H1 (cell line): ENCODE measurements at regions not wholly inside any gene's neighbourhood (a gene's known extent, or its start where the extent isn't known, plus 50 kb on each side); places are given as distances from the start of the nearest gene placed in this dataset.

Source experiments
- CTCF ChIA-PET: fragments of 300-600 bp; sonication (Branson Sonifier 250); formaldehyde crosslinking; loops from one replicate; lab custom pipeline; 2021; ENCODE audit not compliant: partially characterized antibody; lab: Charles Lee
- POLR2A ChIA-PET: fragments of 300-600 bp; sonication (Branson Sonifier 250); formaldehyde crosslinking; loops from one replicate; lab custom pipeline; 2021; ENCODE audit warnings: inconsistent platforms; ENCODE audit not compliant: partially characterized antibody; lab: Charles Lee
- DNase-seq, 2 experiments: peaks; one replicate each; pipeline versions ENCODE4 v3.0.0 to v3.0.0-alpha.2; 2010 to 2022; ENCODE audit warnings: low spot score in 2 of 2, low read depth in 1 of 2, mixed read lengths in 1 of 2
- FAIRE-seq: peaks from 2 replicates; lab custom pipeline; 2011; peaks lifted over from hg19 to GRCh38; lab: Jason Lieb, UNC
- H2AFZ ChIP-seq: 2 replicates; pipeline ENCODE4 v1.8.1; 2012; ENCODE audit warnings: low read length, inconsistent platforms
- H2AK5ac ChIP-seq: 2 replicates; pipeline ENCODE4 v1.6.1; 2013; ENCODE audit warnings: low read depth, low read length
- H2BK120ac ChIP-seq: replicated peaks from 2 replicates; pipeline ENCODE3; 2013; ENCODE audit warnings: low read depth, low read length, inconsistent platforms
- H2BK12ac ChIP-seq: 2 replicates; pipeline ENCODE4 v1.6.1; 2013; ENCODE audit warnings: low read depth, low read length
- H2BK15ac ChIP-seq: 2 replicates; pipeline ENCODE4 v1.6.1; 2013; ENCODE audit warnings: low read length
- H2BK20ac ChIP-seq: 2 replicates; pipeline ENCODE4 v1.6.1; 2013; ENCODE audit warnings: low read length
- H2BK5ac ChIP-seq: 2 replicates; pipeline ENCODE4 v1.6.1; 2013; ENCODE audit warnings: low read depth, low read length
- H3K14ac ChIP-seq: 2 replicates; pipeline ENCODE4 v1.6.1; 2013; ENCODE audit warnings: inconsistent platforms; ENCODE audit not compliant: insufficient read length
- H3K18ac ChIP-seq: 2 replicates; pipeline ENCODE4 v1.6.1; 2013; ENCODE audit warnings: low read length; ENCODE audit errors: extremely low read depth
- H3K23ac ChIP-seq: 2 replicates; pipeline ENCODE4 v1.6.1; 2013; ENCODE audit warnings: inconsistent platforms; ENCODE audit not compliant: insufficient read length
- H3K23me2 ChIP-seq: 2 replicates; pipeline ENCODE4 v1.6.1; 2013; ENCODE audit warnings: low read depth, low read length
- H3K27ac ChIP-seq: 2 replicates; pipeline ENCODE4 v1.6.1; 2011; ENCODE audit warnings: low read depth, low read length, inconsistent platforms
- H3K27me3 ChIP-seq, 4 experiments: replicated peaks in 1 of 4; 1 replicate in 1 of 4; 2 replicates in 3 of 4; pipeline versions ENCODE4 v1.6.1 to v1.8.1; 2011 to 2013; ENCODE audit warnings: low read length in 3 of 4, mild to moderate bottlenecking in 3 of 4, inconsistent platforms in 2 of 4, mixed read lengths in 2 of 4, moderate library complexity in 1 of 4; ENCODE audit not compliant: control insufficient read depth in 3 of 4, insufficient read depth in 3 of 4; ENCODE audit errors: extremely low read depth in 1 of 4
- H3K36me3 ChIP-seq, 4 experiments: 2 replicates each; pipeline versions ENCODE4 v1.6.1 to v1.8.1; 2011 to 2013; ENCODE audit warnings: mild to moderate bottlenecking in 4 of 4, low read length in 3 of 4, moderate library complexity in 2 of 4, control low read depth in 1 of 4, inconsistent platforms in 1 of 4; ENCODE audit not compliant: insufficient read depth in 4 of 4, control insufficient read depth in 2 of 4
- H3K4ac ChIP-seq: replicated peaks from 2 replicates; pipeline ENCODE3; 2013; ENCODE audit warnings: low read length, low read depth, mixed read lengths, inconsistent platforms; ENCODE audit not compliant: insufficient read length
- H3K4me1 ChIP-seq, 4 experiments: replicated peaks in 1 of 4; 1 replicate in 1 of 4; 2 replicates in 3 of 4; pipeline versions ENCODE4 v1.6.1 to v1.8.1; 2011 to 2013; ENCODE audit warnings: low read length in 3 of 4, inconsistent platforms in 2 of 4, mixed read lengths in 1 of 4; ENCODE audit not compliant: insufficient read depth in 4 of 4, control insufficient read depth in 3 of 4
- H3K4me2 ChIP-seq, 2 experiments: 2 replicates each; pipeline versions ENCODE4 v1.6.1 to v1.8.1; 2011 to 2013; ENCODE audit warnings: low read depth in 2 of 2, low read length in 2 of 2, control low read depth in 1 of 2, inconsistent platforms in 1 of 2, mild to moderate bottlenecking in 1 of 2; ENCODE audit not compliant: insufficient read depth in 1 of 2
- H3K4me3 ChIP-seq, 4 experiments: fragments of 200-600, 300-600 bp in 1 of 4; sonication (generic), shearing (Covaris generic), sonication (Bioruptor Twin) in 1 of 4; 2 replicates each; pipeline versions ENCODE4 v1.5.1 to v1.8.1; 2011 to 2016; ENCODE audit warnings: low read length in 4 of 4, low read depth in 3 of 4, control low read depth in 2 of 4, inconsistent platforms in 2 of 4, mild to moderate bottlenecking in 2 of 4, mixed read lengths in 1 of 4, moderate library complexity in 1 of 4; ENCODE audit not compliant: insufficient read depth in 2 of 4; ENCODE audit errors: extremely low read depth in 1 of 4
- H3K56ac ChIP-seq: replicated peaks from 2 replicates; pipeline ENCODE3; 2013; ENCODE audit warnings: low read depth, mild to moderate bottlenecking, mixed read lengths, low read length, inconsistent platforms; ENCODE audit not compliant: insufficient read length
- H3K79me1 ChIP-seq: 2 replicates; pipeline ENCODE4 v1.6.1; 2013; ENCODE audit warnings: low read depth, low read length, control low read depth
- H3K79me2 ChIP-seq, 2 experiments: 2 replicates each; pipeline versions ENCODE4 v1.6.1 to v1.8.1; 2012 to 2013; ENCODE audit warnings: low read length in 2 of 2, mild to moderate bottlenecking in 2 of 2, inconsistent platforms in 1 of 2; ENCODE audit not compliant: insufficient read depth in 2 of 2, control insufficient read depth in 1 of 2
- H3K9ac ChIP-seq, 4 experiments: replicated peaks in 1 of 4; 1 replicate in 1 of 4; 2 replicates in 3 of 4; pipeline versions ENCODE4 v1.6.1 to v1.8.1; 2011 to 2013; ENCODE audit warnings: low read depth in 3 of 4, low read length in 3 of 4, control low read depth in 2 of 4, mild to moderate bottlenecking in 2 of 4, moderate library complexity in 2 of 4, inconsistent platforms in 1 of 4; ENCODE audit errors: extremely low read depth in 1 of 4
- H3K9me3 ChIP-seq, 2 experiments: 2 replicates each; pipeline versions ENCODE4 v1.6.1 to v1.8.1; 2012 to 2013; ENCODE audit warnings: mild to moderate bottlenecking in 2 of 2, moderate library complexity in 2 of 2, control low read depth in 1 of 2, inconsistent platforms in 1 of 2, low read depth in 1 of 2, low read length in 1 of 2, mixed read lengths in 1 of 2; ENCODE audit not compliant: insufficient read depth in 2 of 2
- H4K20me1 ChIP-seq, 2 experiments: replicated peaks in 1 of 2; 2 replicates each; pipeline versions ENCODE3 to v1.8.1; 2011 to 2013; ENCODE audit warnings: inconsistent platforms in 2 of 2, low read length in 2 of 2, mild to moderate bottlenecking in 1 of 2; ENCODE audit not compliant: insufficient read depth in 2 of 2, control insufficient read depth in 1 of 2
- H4K5ac ChIP-seq: 2 replicates; pipeline ENCODE4 v1.6.1; 2013; ENCODE audit warnings: low read length, low read depth, mixed read lengths, inconsistent platforms; ENCODE audit not compliant: insufficient read length
- H4K8ac ChIP-seq: 2 replicates; pipeline ENCODE4 v1.8.0; 2013; ENCODE audit warnings: mild to moderate bottlenecking, moderate library complexity, low read length, inconsistent platforms; ENCODE audit not compliant: insufficient read depth; ENCODE audit errors: extremely low read depth
- H4K91ac ChIP-seq: replicated peaks from 2 replicates; pipeline ENCODE3; 2013; ENCODE audit warnings: low read length, mixed read lengths, inconsistent platforms; ENCODE audit not compliant: insufficient read length
- CBX8 ChIP-seq: fragments of 300-800, 300-1000 bp; sonication (generic); IDR thresholded peaks from 2 replicates; pipeline ENCODE4 v1.7.1; 2016; ENCODE audit warnings: low read depth, low read length, borderline replicate concordance
- CHD2 ChIP-seq: IDR thresholded peaks from 2 replicates; pipeline ENCODE4 v1.6.1; 2012; ENCODE audit warnings: low read length, improper control_type of control experiment
- CTCF ChIP-seq, 3 experiments: IDR thresholded peaks; 1 replicate in 2 of 3; 2 replicates in 1 of 3; pipeline versions ENCODE4 v1.5.1 to v1.6.1; 2011; ENCODE audit warnings: low read length in 3 of 3, mild to moderate bottlenecking in 3 of 3, inconsistent platforms in 2 of 3, low read depth in 1 of 3, moderate library complexity in 1 of 3; ENCODE audit not compliant: insufficient read depth in 1 of 3; ENCODE audit errors: control extremely low read depth in 1 of 3
- GABPA ChIP-seq: IDR thresholded peaks from 2 replicates; pipeline ENCODE4 v1.6.1; 2011; ENCODE audit warnings: mild to moderate bottlenecking, low read length, moderate library complexity, borderline replicate concordance; ENCODE audit not compliant: insufficient read depth
- JUN ChIP-seq: IDR thresholded peaks from 2 replicates; pipeline ENCODE4 v1.6.1; 2011; ENCODE audit warnings: low read depth, mild to moderate bottlenecking, improper control_type of control experiment, low read length
- JUND ChIP-seq: IDR thresholded peaks from 2 replicates; pipeline ENCODE4 v1.6.1; 2011; ENCODE audit warnings: mild to moderate bottlenecking, improper control_type of control experiment, low read length
- KDM1A ChIP-seq: fragments of 200-600, 300-600 bp; sonication (generic); IDR thresholded peaks from 2 replicates; pipeline ENCODE4 v1.7.1; 2016; ENCODE audit warnings: mild to moderate bottlenecking, low read length, borderline replicate concordance
- KDM5A ChIP-seq: fragments of 200-600 bp; IDR thresholded peaks from 2 replicates; pipeline ENCODE4 v1.7.1; 2012; ENCODE audit warnings: mild to moderate bottlenecking, low read length, inconsistent platforms, mixed read lengths
- MAX ChIP-seq: IDR thresholded peaks from 2 replicates; pipeline ENCODE4 v1.6.1; 2012; ENCODE audit warnings: inconsistent platforms
- POU5F1 ChIP-seq: IDR thresholded peaks from 2 replicates; pipeline ENCODE4 v1.6.1; 2011; ENCODE audit warnings: low read depth, mild to moderate bottlenecking, low read length, moderate library complexity
- RBBP5 ChIP-seq: IDR thresholded peaks from 2 replicates; pipeline ENCODE4 v1.7.1; 2012; ENCODE audit warnings: low read depth, mild to moderate bottlenecking, inconsistent platforms, low read length, moderate library complexity, borderline replicate concordance
- RXRA ChIP-seq: IDR thresholded peaks from 2 replicates; pipeline ENCODE4 v1.6.1; 2011; ENCODE audit warnings: low read depth, mild to moderate bottlenecking, low read length, moderate library complexity; ENCODE audit not compliant: insufficient read depth
- SUZ12 ChIP-seq: fragments of 200-600 bp; sonication (generic); IDR thresholded peaks from 2 replicates; pipeline ENCODE4 v1.6.1; 2012; ENCODE audit warnings: mild to moderate bottlenecking, inconsistent platforms, low read length, moderate library complexity, mixed read lengths
- WGBS, 2 experiments: shearing (Covaris generic) in 1 of 2; methylation state at CpG; one replicate each; pipeline versions ENCODE4 v1.1.6 to v1.1.7; 2013 to 2015; ENCODE audit warnings: low lambda C conversion rate in 2 of 2, mixed read lengths in 2 of 2, inconsistent platforms in 1 of 2, low coverage in 1 of 2, missing lambda C conversion rate in 1 of 2; ENCODE audit not compliant: insufficient replicate concordance in 2 of 2, insufficient coverage in 1 of 2, insufficient read length in 1 of 2; ENCODE audit errors: extremely low coverage in 1 of 2, missing lambda C conversion rate in 1 of 2; 5-methylcytosine and 5-hydroxymethylcytosine counted together

GRCh38 chr2:12615509-12615908 lies 101.2 kb upstream of the TRIB2 start:
- Histone ChIP-seq H3K79me2 (no peaks in the 10 kb centered on the region), H2BK12ac (no peak overlapping the region), H4K5ac (no peak overlapping the region), H3K9me3 (no peaks in the 10 kb centered on the region), H3K4me2 (no peak overlapping the region), H3K36me3 (no peaks in the 10 kb centered on the region), H2BK120ac (no peak overlapping the region), H3K9ac (no peak overlapping the region), H4K20me1 (no peaks in the 10 kb centered on the region), H3K4me1 (no peaks in the 10 kb centered on the region; a peak in 1 of 7 replicates), H3K18ac (no peak overlapping the region), H3K4ac (no peak overlapping the region), H4K91ac (no peak overlapping the region), H4K8ac (no peak overlapping the region), H3K79me1 (no peaks in the 10 kb centered on the region), H2BK20ac (no peak overlapping the region), H3K56ac (no peak overlapping the region), H2BK5ac (no peak overlapping the region), H2AK5ac (no peak overlapping the region), H2BK15ac (no peak overlapping the region), H2AFZ (no peak overlapping the region), H3K27me3 (no peaks in the 10 kb centered on the region), H3K27ac (no peak overlapping the region), H3K14ac (no peak overlapping the region), H3K23me2 (no peaks in the 10 kb centered on the region), H3K4me3 (no peak overlapping the region), H3K23ac (no peak overlapping the region)
- ChIA-PET CTCF (no interaction called here), POLR2A (no interaction called here)
- DNase-seq (no peak), FAIRE-seq (no peak)
- WGBS, 2 experiments: 100% methylated on average over 2 of the region's 2 CpGs; no CpG with 5 or more reads in 1 of the 2 experiments
- TF ChIP-seq SUZ12: no peak
- TF ChIP-seq CTCF (IDR thresholded peaks at IDR 0.05; ENCODE audit: control extremely low read depth in 1 of 3, insufficient read depth in 1 of 3, low read depth in 1 of 3, low read length in 3 of 3): no peak
- TF ChIP-seq JUN: no peak
- no peak for TF ChIP-seq CHD2
- TF ChIP-seq JUND: no peak
- no peak for TF ChIP-seq POU5F1
- no peak for TF ChIP-seq KDM5A
- no peak for TF ChIP-seq RXRA
- no peak for TF ChIP-seq RBBP5
- TF ChIP-seq CBX8: no peak
- no peak for TF ChIP-seq KDM1A
- no peak for TF ChIP-seq GABPA
- TF ChIP-seq MAX: no peak
